DOHH2 (cell line): ENCODE measurements at regions not wholly inside any gene's neighbourhood (a gene's known extent, or its start where the extent isn't known, plus 50 kb on each side); places are given as distances from the start of the nearest gene placed in this dataset.

Source experiments
- H3F3A ChIP-seq: fragments of 200-600 bp; sonication (generic), shearing (Covaris generic); 2 replicates; pipeline ENCODE4 v1.6.0; 2016; ENCODE audit warnings: antibody characterized with exemption, mild to moderate bottlenecking; ENCODE audit not compliant: control insufficient read depth, insufficient read depth
- H3K27ac ChIP-seq: fragments of 200-600 bp; sonication (generic); 2 replicates; pipeline ENCODE4 v1.5.1; 2014; ENCODE audit warnings: low read depth, mild to moderate bottlenecking, low read length, moderate library complexity
- H3K27me3 ChIP-seq: fragments of 200-600 bp; sonication (generic); 2 replicates; pipeline ENCODE4 v1.6.1; 2014; ENCODE audit warnings: mild to moderate bottlenecking, low read length, mixed read lengths; ENCODE audit not compliant: control insufficient read depth
- H3K36me3 ChIP-seq: fragments of 200-600 bp; sonication (generic); 2 replicates; pipeline ENCODE4 v1.6.1; 2014; ENCODE audit warnings: mild to moderate bottlenecking, low read length, moderate library complexity, mixed read lengths; ENCODE audit not compliant: control insufficient read depth
- H3K4me1 ChIP-seq: fragments of 200-600 bp; sonication (generic); 2 replicates; pipeline ENCODE4 v1.6.1; 2014; ENCODE audit warnings: mild to moderate bottlenecking, low read length, mixed read lengths; ENCODE audit not compliant: control insufficient read depth
- H3K4me2 ChIP-seq: fragments of 200-600 bp; sonication (generic); 2 replicates; pipeline ENCODE4 v1.6.0; 2014; ENCODE audit warnings: mild to moderate bottlenecking, low read length, moderate library complexity
- H3K4me3 ChIP-seq: fragments of 200-600 bp; sonication (generic); 2 replicates; pipeline ENCODE4 v1.5.1; 2014; ENCODE audit warnings: mild to moderate bottlenecking, low read length, mixed read lengths
- H3K79me2 ChIP-seq: fragments of 200-600 bp; sonication (generic); 2 replicates; pipeline ENCODE4 v1.6.1; 2014; ENCODE audit warnings: mild to moderate bottlenecking, low read length, mixed read lengths; ENCODE audit not compliant: control insufficient read depth
- H3K9me2 ChIP-seq: fragments of 200-600 bp; sonication (generic); replicated peaks from 2 replicates; pipeline ENCODE4 v1.6.1; 2014; ENCODE audit warnings: mild to moderate bottlenecking, low read length, mixed read lengths; ENCODE audit not compliant: control insufficient read depth
- H3K9me3 ChIP-seq: fragments of 200-600 bp; sonication (generic); 2 replicates; pipeline ENCODE4 v1.6.1; 2014; ENCODE audit warnings: antibody characterized with exemption, low read length, mixed read lengths; ENCODE audit not compliant: control insufficient read depth, insufficient read depth
- H4K20me1 ChIP-seq: fragments of 200-600 bp; sonication (generic); 2 replicates; pipeline ENCODE4 v1.6.0; 2014; ENCODE audit warnings: low read depth, mild to moderate bottlenecking, antibody characterized with exemption, low read length, moderate library complexity; ENCODE audit not compliant: control insufficient read depth, insufficient read depth
- CTCF ChIP-seq: fragments of 200-600 bp; sonication (generic); IDR thresholded peaks from one replicate; pipeline ENCODE4 v1.5.1; 2014; ENCODE audit warnings: antibody characterized with exemption, mild to moderate bottlenecking, low read depth, low read length; ENCODE audit not compliant: poor library complexity, severe bottlenecking
- EZH2phosphoT487 ChIP-seq: fragments of 200-600 bp; sonication (generic); IDR thresholded peaks from 2 replicates; pipeline ENCODE4 v1.6.1; 2017; ENCODE audit warnings: borderline replicate concordance, mild to moderate bottlenecking, antibody characterized with exemption, low read length, moderate library complexity, mixed read lengths

- no peak overlapping the region for H3K27ac ChIP-seq
- H3K79me2 ChIP-seq = no peaks in the 10 kb centered on the region
- H3K9me3 ChIP-seq = peaks cover 6% of the 10 kb centered on the region; the same call in 1 of the 2 replicates
- no peaks in the 10 kb centered on the region for H3K9me2 ChIP-seq
- H3K4me2 ChIP-seq = no peak overlapping the region
- H3F3A ChIP-seq = no peaks in the 10 kb centered on the region
- no peaks in the 10 kb centered on the region for H3K36me3 ChIP-seq
- H3K27me3 ChIP-seq = no peaks in the 10 kb centered on the region
- H3K4me1 ChIP-seq = no peaks in the 10 kb centered on the region
- H3K4me3 ChIP-seq = no peak overlapping the region
- TF ChIP-seq EZH2phosphoT487 (no peak), CTCF (no peak)
- H4K20me1 ChIP-seq = no peaks in the 10 kb centered on the region
Measured at GRCh38 chr10:120995768-120996167, 144.6 kb downstream of the WDR11 start.

- Histone ChIP-seq H3K9me3 (peaks cover 3% of the 10 kb centered on the region; the same call in 1 of the 2 replicates), H3K79me2 (no peaks in the 10 kb centered on the region), H3K4me2 (no peak overlapping the region), H3K27ac (no peak overlapping the region), H3K36me3 (no peaks in the 10 kb centered on the region), H3K9me2 (no peaks in the 10 kb centered on the region), H4K20me1 (no peaks in the 10 kb centered on the region), H3K4me3 (no peak overlapping the region), H3K27me3 (no peaks in the 10 kb centered on the region), H3F3A (no peaks in the 10 kb centered on the region), H3K4me1 (no peaks in the 10 kb centered on the region)
- TF ChIP-seq EZH2phosphoT487 (no peak), CTCF (no peak)
Measured at GRCh38 chr10:120996456-120997034, 145.4 kb downstream of the WDR11 start.

- Histone ChIP-seq H3K27me3 (no peaks in the 10 kb centered on the region), H3K79me2 (no peaks in the 10 kb centered on the region), H3K36me3 (no peaks in the 10 kb centered on the region), H3K4me2 (no peak overlapping the region), H3K4me1 (no peaks in the 10 kb centered on the region), H3F3A (no peaks in the 10 kb centered on the region), H3K4me3 (no peak overlapping the region), H3K9me3 (peaks cover 3% of the 10 kb centered on the region; the same call in 1 of the 2 replicates), H4K20me1 (no peaks in the 10 kb centered on the region), H3K27ac (no peak overlapping the region), H3K9me2 (no peaks in the 10 kb centered on the region)
- TF ChIP-seq CTCF = no peak
- no peak for TF ChIP-seq EZH2phosphoT487
Measured at GRCh38 chr10:120997313-120997712, 146.2 kb downstream of the WDR11 start.
